ENCODE measurements at regions not wholly inside any gene's neighbourhood (a gene's known extent, or its start where the extent isn't known, plus 50 kb on each side); places are given as distances from the start of the nearest gene placed in this dataset.

- H3K9ac ChIP-seq (ENCODE audit: low read length): no peak overlapping the region
- no peaks in the 10 kb centered on the region for H3K9me2 ChIP-seq (ENCODE audit: insufficient read depth, low read length)
- no peak overlapping the region for H3K4me2 ChIP-seq (ENCODE audit: low read length)
- no peak for TF ChIP-seq TAF1 (IDR thresholded peaks at IDR 0.05; ENCODE audit: low read depth)
- TF ChIP-seq RAD21 (conservative IDR thresholded peaks at IDR 0.05): no peak
- TF ChIP-seq REST (IDR thresholded peaks at IDR 0.05; ENCODE audit: borderline replicate concordance): no peak
- no peak for TF ChIP-seq CTCF (IDR thresholded peaks at IDR 0.05; ENCODE audit: poor library complexity, severe bottlenecking)
- no peak for TF ChIP-seq POLR2AphosphoS5 (IDR thresholded peaks at IDR 0.05)
- no peak for TF ChIP-seq MXI1 (conservative IDR thresholded peaks at IDR 0.05; ENCODE audit: poor library complexity, severe bottlenecking)
- TF ChIP-seq SMC3 (conservative IDR thresholded peaks at IDR 0.05; ENCODE audit: poor library complexity): no peak
- no peak for TF ChIP-seq EP300 (conservative IDR thresholded peaks at IDR 0.05; ENCODE audit: poor library complexity, severe bottlenecking)
- TF ChIP-seq EZH2 (IDR thresholded peaks at IDR 0.05; ENCODE audit: borderline replicate concordance, insufficient read depth, low read length, poor library complexity, severe bottlenecking): no peak
- H3K36me3 ChIP-seq (ENCODE audit: insufficient read depth, low read length): no peaks in the 10 kb centered on the region
- no peak overlapping the region for H3K4me3 ChIP-seq (ENCODE audit: low read length)
- H2AFZ ChIP-seq (ENCODE audit: low read depth, low read length): no peak overlapping the region
- no peaks in the 10 kb centered on the region for H4K20me1 ChIP-seq (ENCODE audit: insufficient read depth)
- no peaks in the 10 kb centered on the region for H3K9me3 ChIP-seq (ENCODE audit: low read length)
- no peak overlapping the region for H3K27ac ChIP-seq (ENCODE audit: low read length)
- no peaks in the 10 kb centered on the region for H3F3A ChIP-seq (ENCODE audit: insufficient read depth, low read length, poor library complexity, severe bottlenecking)
- no peaks in the 10 kb centered on the region for H3K79me2 ChIP-seq (replicated peaks; ENCODE audit: insufficient read depth, low read length)
- H3K27me3 ChIP-seq (ENCODE audit: insufficient read depth, low read depth, low read length): no peaks in the 10 kb centered on the region
Observed at GRCh38 chr7:156479596-156479995, 161.0 kb upstream of the RNF32 start.

- Histone ChIP-seq H3K4me3 (ENCODE audit: low read length) (no peak overlapping the region), H3K79me2 (replicated peaks; ENCODE audit: insufficient read depth, low read length) (no peaks in the 10 kb centered on the region), H3K9ac (ENCODE audit: low read length) (no peak overlapping the region), H3F3A (ENCODE audit: insufficient read depth, low read length, poor library complexity, severe bottlenecking) (no peaks in the 10 kb centered on the region), H3K9me3 (ENCODE audit: low read length) (no peaks in the 10 kb centered on the region), H3K36me3 (ENCODE audit: insufficient read depth, low read length) (no peaks in the 10 kb centered on the region), H3K27me3 (ENCODE audit: insufficient read depth, low read depth, low read length) (no peaks in the 10 kb centered on the region), H3K27ac (ENCODE audit: low read length) (no peak overlapping the region), H2AFZ (ENCODE audit: low read depth, low read length) (no peak overlapping the region), H3K4me2 (ENCODE audit: low read length) (no peak overlapping the region), H4K20me1 (ENCODE audit: insufficient read depth) (no peaks in the 10 kb centered on the region), H3K9me2 (ENCODE audit: insufficient read depth, low read length) (no peaks in the 10 kb centered on the region)
- TF ChIP-seq REST (IDR thresholded peaks at IDR 0.05; ENCODE audit: borderline replicate concordance) (no peak), SMC3 (conservative IDR thresholded peaks at IDR 0.05; ENCODE audit: poor library complexity) (no peak), RAD21 (conservative IDR thresholded peaks at IDR 0.05) (no peak)
Observed at GRCh38 chr7:156478486-156478885, 162.1 kb upstream of the RNF32 start.

Data from neural cell (in vitro differentiated cells).